DMS79 (cell line): ENCODE measurements at regions not wholly inside any gene's neighbourhood (a gene's known extent, or its start where the extent isn't known, plus 50 kb on each side); places are given as distances from the start of the nearest gene placed in this dataset.
"Not testable (repeated sequence)": the region's sequence is repeated elsewhere in the genome, so short reads cannot be mapped to it uniquely, and the experiment has no call there.

Experiments used
- DNase-seq: peaks from one replicate; lab custom pipeline; 2025; lab: John Stamatoyannopoulos, UW

DNA sequence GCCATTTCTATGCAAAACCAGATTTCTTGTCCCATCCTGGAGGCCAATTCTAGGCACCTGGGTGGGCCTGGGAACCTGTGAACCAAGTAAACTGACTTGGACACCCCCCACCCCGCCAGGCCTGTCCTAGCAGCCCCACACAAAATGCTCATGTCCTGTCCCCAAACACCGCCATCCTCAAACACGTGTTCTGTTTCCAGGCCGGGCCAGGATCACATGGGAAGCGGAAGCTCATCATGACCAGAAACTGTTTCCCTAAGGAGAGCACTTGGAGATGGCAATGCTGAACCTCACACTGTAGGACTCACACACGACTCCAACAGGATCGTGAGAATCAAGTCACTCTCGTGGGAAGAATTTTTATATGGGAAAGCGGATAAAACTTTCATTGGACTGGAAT lies 78.7 kb upstream of the DRD5 start:
- DNase-seq, result not testable (repeated sequence)

DNA sequence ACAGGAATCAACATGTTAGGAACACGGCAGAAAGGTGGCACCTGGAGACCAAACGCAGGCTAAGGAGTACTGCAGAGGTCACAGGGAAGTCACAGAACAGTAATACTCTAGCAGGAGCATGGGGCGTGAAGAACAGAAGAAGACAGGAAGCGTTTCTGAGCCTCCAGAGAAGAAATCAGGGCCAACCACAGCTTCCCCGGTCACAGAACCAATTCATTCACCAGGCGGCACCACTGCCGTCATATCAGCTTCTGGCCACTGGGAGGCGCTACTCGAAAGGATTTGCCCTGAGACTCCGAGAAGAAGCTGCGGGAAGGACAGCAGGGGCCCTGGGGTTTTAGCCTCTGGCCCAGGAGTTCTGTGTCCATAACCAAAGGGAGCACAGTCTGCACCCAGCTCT lies 78.0 kb upstream of the DRD5 start:
- DNase-seq, result no peak

DNA sequence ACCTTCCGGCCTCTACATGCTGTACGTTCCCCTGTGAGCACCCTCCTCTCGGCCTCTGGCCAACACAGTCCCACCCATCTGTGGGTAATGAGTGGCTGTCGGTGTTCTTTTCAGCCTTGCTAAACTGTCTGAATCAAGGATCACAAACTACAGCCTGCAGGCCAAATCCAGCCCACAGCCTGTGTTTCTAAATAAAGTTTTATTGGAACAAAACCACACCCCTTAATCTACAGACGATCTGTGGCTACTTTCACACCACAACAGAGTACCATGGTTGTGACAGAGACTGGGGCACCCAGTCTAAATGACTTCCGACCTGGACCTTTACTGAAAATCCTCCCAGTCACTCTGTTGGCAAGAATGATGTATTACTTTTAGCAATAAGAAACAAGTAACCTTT lies 77.3 kb upstream of the DRD5 start:
- DNase-seq, result not testable (repeated sequence)

DNA sequence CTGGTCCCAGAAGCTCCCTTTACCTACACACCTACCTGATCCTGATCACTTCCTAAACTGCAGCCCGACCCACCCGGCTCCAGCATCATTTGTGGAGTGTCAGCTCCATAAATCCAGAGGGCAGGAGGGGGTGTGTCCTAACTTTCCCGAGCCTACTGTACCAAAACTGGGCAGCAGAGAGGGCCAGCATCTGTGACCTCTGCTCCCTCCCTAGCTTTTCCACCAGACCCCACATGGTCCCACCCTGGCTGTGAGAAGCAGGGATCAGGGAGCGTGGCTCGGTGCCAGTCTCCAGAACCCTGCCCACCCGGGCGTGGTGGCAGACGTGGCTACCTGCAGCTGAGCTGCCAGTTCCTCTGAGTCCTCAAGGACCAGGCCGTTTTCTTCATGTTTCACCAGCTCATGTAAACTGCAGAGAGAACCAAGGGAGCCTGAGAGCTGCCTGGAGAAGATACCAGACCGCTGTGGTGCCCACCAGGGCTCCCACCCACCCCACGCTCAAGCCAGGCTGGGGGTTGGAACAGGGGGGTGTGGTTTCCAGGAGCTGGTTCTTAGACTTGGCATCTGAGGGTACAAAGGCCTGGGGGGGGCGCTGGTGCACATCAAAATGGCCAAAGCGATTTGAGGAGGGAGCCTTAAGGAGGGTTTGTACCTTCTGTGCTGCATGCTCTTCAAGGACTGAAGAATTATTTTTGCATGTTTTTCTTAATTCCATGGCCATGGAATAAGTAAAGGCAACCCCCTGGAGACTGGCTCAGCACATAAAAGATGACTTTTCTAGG lies 76.7 kb upstream of the DRD5 start:
- DNase-seq, result no peak

DNA sequence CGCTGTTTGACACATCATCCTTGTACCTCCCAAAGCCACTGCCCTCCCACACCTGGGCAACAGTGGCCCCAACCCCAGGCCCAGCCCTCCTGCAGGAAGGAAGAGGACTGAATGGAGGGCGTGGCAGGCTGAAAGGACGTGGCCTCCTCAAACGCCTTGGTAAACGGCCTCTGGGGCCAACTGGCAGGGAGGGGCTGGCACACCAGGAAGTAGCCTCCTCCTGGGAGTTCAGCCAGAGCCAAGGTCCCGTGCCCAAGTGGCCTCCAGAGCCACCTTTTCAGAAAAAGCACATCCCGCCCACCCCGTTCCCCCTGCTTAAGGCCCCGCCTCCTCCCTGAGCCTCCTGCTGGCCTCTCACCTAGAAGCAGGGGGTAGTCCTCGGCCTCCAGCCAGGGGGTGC lies 74.2 kb upstream of the DRD5 start:
- not testable (repeated sequence) for DNase-seq

DNA sequence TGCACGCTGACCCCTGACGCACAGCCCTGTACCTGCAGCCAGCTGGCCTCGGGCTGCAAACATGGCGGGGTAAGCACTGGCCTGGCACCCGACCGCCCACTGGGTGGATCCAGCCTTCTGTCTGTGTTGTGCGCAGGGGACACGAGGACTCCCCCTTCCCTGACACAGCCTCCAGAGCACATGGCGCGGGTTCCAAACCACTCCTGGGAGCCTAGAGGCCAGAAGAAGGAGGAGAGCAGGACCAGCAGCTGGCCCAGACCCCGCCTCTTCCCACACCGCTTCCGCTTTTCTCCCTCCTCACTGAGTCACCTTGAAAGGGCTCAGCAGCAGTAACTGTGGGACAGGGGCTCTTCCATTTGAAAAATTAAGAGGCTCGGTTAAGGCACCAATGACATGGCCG lies 73.5 kb upstream of the DRD5 start:
- not testable (repeated sequence) for DNase-seq

DNA sequence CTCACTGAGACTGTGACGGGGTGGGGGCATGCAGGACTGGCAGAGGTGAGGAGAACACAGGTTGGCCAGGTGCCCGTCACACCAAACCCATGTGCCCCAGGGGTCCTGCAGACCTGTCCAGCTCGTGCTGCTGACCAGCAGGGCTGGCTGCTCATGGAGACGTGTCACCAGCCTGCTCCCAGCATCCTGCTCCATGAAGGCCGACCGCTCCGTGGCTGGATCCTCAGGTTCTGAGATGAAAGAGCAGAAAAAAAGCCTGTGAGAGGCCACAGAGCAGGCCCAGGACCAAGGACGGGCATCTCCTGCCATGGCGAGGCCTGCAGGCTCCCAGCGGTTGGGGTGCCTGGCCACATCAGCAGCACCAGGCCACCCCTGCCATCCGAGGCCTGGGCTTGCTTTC lies 71.7 kb upstream of the DRD5 start:
- no peak for DNase-seq

DNA sequence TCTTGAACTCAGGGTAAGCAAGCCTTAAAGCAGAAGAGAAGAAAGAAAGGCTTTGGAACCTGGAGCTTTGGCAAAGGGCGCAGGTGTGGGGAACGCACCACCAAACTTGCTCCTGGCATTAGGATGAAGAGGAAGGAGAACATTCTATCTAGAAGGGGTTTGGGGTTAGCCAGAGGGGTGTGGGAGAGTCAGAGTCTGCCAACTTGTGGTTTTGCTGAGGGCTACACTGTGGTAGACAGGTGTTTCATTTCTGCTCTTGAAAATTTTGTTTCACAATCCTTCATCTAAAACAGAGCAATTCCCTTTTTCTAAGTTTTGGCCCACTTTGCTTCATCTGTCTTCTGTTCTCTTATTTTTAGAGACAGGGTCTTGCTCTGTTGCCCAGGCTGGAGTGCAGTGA lies 66.2 kb upstream of the DRD5 start:
- DNase-seq, result not testable (repeated sequence)

DNA sequence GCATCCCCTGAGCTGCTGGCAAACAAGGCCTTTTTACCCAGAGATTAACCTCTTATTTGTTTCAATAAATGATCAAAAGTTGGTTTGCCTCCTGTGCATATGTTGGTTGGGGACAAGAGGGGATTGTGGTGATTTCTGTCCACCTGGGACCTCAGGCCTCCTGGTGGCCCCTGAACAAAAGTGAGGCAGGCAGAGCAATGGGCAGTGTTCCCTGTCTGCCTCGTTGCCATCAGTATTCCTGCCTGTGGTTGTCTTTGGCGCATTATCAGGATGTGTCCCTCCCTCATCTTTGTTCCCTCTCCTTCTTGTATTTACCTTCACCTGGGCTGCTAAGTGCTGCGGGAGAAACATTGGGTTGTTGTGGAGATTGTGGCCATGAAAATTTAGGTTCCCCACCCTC lies 65.3 kb upstream of the DRD5 start:
- no peak for DNase-seq

DNA sequence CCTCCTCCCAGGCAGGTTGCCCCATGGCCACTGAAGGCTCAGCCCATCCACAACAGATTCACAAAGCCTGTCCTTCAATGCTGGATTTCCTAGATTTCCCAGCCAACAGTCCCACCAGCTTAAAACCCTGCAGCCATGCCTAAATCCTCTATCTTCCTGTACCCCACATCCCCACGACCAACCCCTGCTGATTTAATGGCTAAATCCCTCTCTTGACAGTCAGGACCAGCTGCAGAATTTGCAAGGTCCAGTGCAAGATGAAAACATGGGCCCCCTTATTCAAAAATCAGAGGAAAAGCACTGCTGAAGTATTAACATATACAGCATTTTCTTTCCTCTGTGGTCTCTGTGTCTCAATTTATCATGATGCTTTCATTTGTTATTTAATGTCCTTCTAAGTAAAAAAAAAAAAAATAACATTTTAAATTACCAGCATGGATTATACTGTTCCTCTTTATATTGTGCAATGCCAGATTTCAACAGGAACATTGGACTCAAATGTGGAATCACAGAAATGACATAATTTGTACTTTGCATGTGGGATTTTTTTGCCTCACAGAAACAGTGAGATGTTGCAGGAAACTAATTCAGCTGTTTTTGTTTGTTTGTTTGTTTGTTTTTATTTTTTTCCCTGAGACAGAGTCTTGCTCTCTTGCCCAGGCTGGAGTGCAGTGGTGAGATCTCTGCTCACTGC lies 63.0 kb upstream of the DRD5 start:
- not testable (repeated sequence) for DNase-seq

DNA sequence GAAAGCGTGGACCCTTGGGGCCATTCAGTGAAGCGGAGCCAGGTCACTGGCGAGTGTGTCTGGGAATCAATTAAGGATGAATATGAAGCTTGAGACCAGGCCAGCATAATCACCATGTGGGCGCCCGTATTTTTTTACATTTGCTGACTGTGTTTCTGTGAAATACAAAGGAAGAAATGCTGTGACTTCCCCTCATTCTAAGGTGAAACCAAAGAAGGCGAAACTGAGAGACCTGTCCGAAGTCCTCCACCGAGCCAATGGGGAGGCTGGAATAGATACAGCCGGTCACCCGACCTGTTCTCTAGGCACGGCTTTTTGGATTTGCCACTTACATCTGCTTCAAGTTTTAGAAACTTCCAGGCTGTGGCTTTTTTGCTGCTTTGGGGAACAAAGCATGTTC lies 59.3 kb upstream of the DRD5 start:
- not testable (repeated sequence) for DNase-seq
